Neural crest cell (in vitro differentiated cells): ENCODE measurements at regions not wholly inside any gene's neighbourhood (a gene's known extent, or its start where the extent isn't known, plus 50 kb on each side); places are given as distances from the start of the nearest gene placed in this dataset.

Source experiments
- DNase-seq: peaks from one replicate; pipeline ENCODE4 v3.0.0; 2021; ENCODE audit warnings: low read depth, mixed read lengths, low spot score
- H3K27ac Mint-ChIP-seq: one replicate; pipeline ENCODE4 v1.8.0; 2021; ENCODE audit warnings: mild to moderate bottlenecking, mixed read lengths; ENCODE audit not compliant: unreplicated experiment
- H3K27me3 Mint-ChIP-seq: 2 replicates; pipeline ENCODE4 v1.8.0; 2021; ENCODE audit warnings: low read depth, mild to moderate bottlenecking, mixed read lengths
- H3K36me3 Mint-ChIP-seq: 2 replicates; pipeline ENCODE4 v1.8.0; 2021; ENCODE audit warnings: low read depth, mild to moderate bottlenecking, mixed read lengths
- H3K4me1 Mint-ChIP-seq: 2 replicates; pipeline ENCODE4 v1.8.0; 2021; ENCODE audit warnings: mixed read lengths
- H3K4me3 Mint-ChIP-seq: one replicate; pipeline ENCODE4 v1.8.0; 2021; ENCODE audit warnings: mild to moderate bottlenecking, mixed read lengths
- H3K9me3 Mint-ChIP-seq: 2 replicates; pipeline ENCODE4 v1.8.0; 2021; ENCODE audit warnings: mixed read lengths
- TF ChIP-seq, protein P1 (sequence below): fragments of 200-600 bp; sonication (generic); conservative IDR thresholded peaks from 2 replicates; pipeline ENCODE4 v1.5.0; 2021; ENCODE audit warnings: antibody characterized with exemption, mild to moderate bottlenecking

DNA sequence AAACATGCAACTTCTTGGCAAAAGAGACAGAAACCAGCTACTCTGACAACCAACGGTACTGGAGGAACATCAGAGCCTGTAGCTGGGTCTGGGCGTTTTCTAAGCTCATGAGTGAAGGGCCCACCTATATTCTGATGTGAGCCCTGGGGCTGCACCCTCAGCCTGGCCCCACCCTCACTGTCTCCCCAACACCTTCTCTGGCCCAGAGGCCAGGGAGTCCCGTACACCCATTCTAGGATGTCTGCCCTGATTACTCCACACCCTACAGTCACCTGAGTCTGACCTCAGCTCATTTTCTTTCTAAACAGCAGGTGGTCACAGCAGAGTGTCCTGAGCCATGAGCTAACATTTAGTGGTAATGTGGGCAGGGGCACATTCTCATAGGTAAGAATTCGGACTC, 439.2 kb downstream of the MATN1 start:
- Mint-ChIP-seq H3K36me3 (no peaks in the 10 kb centered on the region), H3K27me3 (peaks cover 8% of the 10 kb centered on the region), H3K4me1 (no peaks in the 10 kb centered on the region), H3K9me3 (no peaks in the 10 kb centered on the region), H3K4me3 (no peak overlapping the region), H3K27ac (no peak overlapping the region)
- TF ChIP-seq, protein P1, sequence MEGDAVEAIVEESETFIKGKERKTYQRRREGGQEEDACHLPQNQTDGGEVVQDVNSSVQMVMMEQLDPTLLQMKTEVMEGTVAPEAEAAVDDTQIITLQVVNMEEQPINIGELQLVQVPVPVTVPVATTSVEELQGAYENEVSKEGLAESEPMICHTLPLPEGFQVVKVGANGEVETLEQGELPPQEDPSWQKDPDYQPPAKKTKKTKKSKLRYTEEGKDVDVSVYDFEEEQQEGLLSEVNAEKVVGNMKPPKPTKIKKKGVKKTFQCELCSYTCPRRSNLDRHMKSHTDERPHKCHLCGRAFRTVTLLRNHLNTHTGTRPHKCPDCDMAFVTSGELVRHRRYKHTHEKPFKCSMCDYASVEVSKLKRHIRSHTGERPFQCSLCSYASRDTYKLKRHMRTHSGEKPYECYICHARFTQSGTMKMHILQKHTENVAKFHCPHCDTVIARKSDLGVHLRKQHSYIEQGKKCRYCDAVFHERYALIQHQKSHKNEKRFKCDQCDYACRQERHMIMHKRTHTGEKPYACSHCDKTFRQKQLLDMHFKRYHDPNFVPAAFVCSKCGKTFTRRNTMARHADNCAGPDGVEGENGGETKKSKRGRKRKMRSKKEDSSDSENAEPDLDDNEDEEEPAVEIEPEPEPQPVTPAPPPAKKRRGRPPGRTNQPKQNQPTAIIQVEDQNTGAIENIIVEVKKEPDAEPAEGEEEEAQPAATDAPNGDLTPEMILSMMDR, result no peak
- DNase-seq, result no peak

DNA sequence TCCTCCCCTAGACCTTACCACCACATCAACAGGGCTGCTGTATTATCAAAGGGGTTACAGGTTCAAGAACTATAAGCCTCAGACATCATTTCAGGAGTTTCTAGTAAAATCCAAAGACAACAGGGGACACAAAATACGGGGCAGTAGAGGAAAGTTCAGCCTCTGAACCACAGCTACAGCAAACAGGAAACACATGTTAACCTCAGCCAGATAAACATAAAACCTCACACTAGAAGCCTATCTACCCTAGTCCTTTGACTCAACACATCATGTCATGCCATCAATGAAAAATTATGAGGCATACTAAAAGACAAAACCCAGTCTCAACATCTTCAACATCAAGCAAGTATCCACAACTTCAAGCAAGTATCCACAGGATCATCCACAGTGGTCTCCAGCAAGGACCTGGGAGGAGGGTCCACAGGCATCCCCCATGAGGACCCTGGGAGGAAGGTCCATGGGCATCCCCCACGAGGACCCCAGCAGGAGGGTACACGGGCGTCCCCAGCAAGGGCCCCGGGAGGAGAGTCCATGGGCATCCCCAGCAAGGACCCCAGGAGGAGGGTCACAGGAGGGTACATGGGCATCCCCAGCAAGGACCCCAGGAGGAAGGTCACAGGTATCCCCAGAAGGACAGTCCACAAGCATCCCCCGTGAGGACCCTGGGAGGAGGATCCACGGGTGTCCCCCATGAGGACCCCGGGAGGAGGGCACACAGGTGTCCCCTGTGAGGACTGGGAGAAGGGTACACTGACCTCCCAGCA, 440.0 kb downstream of the MATN1 start:
- no peaks in the 10 kb centered on the region for H3K9me3 Mint-ChIP-seq
- H3K4me3 Mint-ChIP-seq, result no peak overlapping the region
- H3K36me3 Mint-ChIP-seq, result no peaks in the 10 kb centered on the region
- H3K27me3 Mint-ChIP-seq, result peaks cover 5% of the 10 kb centered on the region
- H3K4me1 Mint-ChIP-seq, result no peaks in the 10 kb centered on the region
- TF ChIP-seq, protein P1, result no peak
- H3K27ac Mint-ChIP-seq, result no peak overlapping the region
- DNase-seq, result no peak

DNA sequence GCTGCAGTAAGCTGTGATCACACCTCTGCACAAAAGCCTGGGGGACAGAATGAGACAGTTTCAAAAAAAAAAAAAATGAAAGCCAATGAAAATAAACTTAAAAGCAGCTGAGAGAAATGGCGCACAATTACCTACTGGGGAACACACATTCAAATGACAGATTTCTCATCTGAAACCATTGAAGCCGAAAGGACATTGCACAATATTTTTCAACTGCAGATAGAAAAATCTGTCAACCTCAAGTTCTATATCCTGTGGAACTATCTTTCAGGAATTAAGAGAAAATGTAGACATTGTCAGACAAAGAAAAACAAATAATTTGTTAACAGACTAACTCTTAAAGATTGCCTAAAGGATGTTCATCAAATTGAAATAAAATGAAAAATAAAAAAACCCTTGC, 442.8 kb downstream of the MATN1 start:
- Mint-ChIP-seq H3K4me3 (no peak overlapping the region), H3K4me1 (no peaks in the 10 kb centered on the region), H3K27ac (no peak overlapping the region), H3K36me3 (no peaks in the 10 kb centered on the region), H3K9me3 (no peaks in the 10 kb centered on the region), H3K27me3 (peaks cover 5% of the 10 kb centered on the region)
- TF ChIP-seq, protein P1, result no peak
- DNase-seq, result no peak

DNA sequence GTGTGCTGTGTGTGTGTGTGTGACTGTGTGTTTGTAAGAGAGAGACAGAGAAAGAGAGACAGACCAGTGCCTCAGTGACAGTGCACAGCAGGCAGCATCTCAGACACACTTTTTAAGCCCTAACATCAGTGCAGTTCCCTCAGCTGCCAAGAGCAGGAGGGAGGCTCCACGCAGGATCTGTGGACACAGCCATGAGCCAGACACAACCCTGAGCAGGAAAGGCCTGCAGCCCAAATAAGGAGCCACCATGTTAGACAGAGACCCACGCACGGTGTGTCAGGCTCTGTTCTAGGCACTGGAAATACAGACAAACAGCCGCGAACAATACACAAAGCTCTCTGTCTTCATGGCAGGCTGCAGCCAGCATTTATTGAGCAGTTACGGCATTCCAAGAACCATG, 445.5 kb downstream of the MATN1 start:
- no peaks in the 10 kb centered on the region for H3K9me3 Mint-ChIP-seq
- TF ChIP-seq, protein P1, result no peak
- H3K27ac Mint-ChIP-seq, result no peak overlapping the region
- H3K4me1 Mint-ChIP-seq, result no peaks in the 10 kb centered on the region
- DNase-seq, result no peak
- H3K4me3 Mint-ChIP-seq, result no peak overlapping the region
- H3K27me3 Mint-ChIP-seq, result peaks cover 5% of the 10 kb centered on the region
- H3K36me3 Mint-ChIP-seq, result no peaks in the 10 kb centered on the region

DNA sequence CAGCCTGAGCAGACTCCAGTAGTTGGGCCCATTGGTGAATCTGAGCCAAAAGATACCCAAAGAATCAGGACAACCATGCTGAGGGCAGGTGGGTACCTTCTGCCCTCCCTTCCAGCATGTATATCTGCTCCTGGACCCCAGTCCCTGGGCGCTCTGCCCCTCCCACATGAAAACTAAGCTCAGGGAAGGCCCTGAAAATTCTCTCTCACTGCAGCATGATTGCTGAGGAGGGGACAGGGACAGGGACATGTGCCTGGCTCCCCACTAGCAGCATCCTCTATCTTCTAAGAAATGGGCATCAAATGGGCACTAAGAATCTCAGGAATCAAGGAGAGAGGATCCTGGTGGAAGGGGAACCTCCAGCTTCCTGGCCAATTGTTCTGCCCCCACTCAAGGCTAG, 446.0 kb downstream of the MATN1 start:
- no peaks in the 10 kb centered on the region for H3K36me3 Mint-ChIP-seq
- TF ChIP-seq, protein P1, result no peak
- DNase-seq, result no peak

More for the DNA sequence above, 446.0 kb downstream of the MATN1 start:
- H3K27me3 Mint-ChIP-seq, result peaks cover 5% of the 10 kb centered on the region
- H3K9me3 Mint-ChIP-seq, result no peaks in the 10 kb centered on the region
- H3K4me3 Mint-ChIP-seq, result no peak overlapping the region
- H3K27ac Mint-ChIP-seq, result no peak overlapping the region
- no peaks in the 10 kb centered on the region for H3K4me1 Mint-ChIP-seq
